Esophagus mucosa (tissue), 1 donor: ENCODE measurements at regions not wholly inside any gene's neighbourhood (a gene's known extent, or its start where the extent isn't known, plus 50 kb on each side); places are given as distances from the start of the nearest gene placed in this dataset.
A peak's percentile ranks its signal among the peaks of the same experiment; 100 is the strongest.

ENCODE experiments used
- ATAC-seq: fragments of 200-7000 bp; cut with Tn5 transposase; one replicate; pipeline ENCODE4 v1.9.1; 2020
- donor health status: DM: yes; HTN: yes; CAD: no.

DNA sequence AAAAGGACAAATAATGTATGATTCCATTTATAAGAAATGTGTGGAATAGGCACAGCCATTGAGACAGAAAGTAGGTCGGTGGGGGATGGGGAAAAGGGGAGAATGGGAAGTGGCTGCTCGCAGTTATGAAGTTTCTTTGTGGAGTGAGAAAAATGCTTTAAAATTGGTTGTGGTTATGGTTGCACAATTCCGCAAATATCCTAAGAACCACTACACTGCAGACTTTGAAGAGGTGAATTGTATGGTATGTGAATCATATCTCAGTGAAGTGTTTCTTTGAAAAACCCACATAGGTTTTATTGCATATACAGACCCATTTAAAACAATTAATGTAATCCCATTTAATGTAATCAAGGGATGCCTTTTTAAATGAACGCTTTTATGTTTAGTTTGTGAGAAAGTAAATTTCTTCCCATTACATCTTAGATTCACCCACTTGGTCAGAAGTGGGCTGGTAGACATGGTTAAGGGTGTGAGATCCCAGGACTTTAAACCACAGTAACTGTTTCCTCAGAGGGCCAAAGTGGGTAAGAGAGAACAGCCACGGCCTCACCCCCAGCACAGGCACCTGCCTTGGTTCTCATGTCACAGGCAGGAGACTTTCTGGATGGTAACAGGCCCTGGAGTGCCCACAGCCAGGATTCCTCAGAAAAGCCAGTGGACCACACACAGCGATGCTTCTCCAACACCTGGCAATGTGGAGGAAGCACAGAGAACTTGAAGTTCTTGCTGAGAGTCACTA, 119.3 kb upstream of the GJB6 start:
- peak; percentile 34 for ATAC-seq

- ATAC-seq, result peak; percentile 95
These were observed 118.7 kb upstream of the GJB6 start for GRCh38 chr13:20350819-20351218.

DNA sequence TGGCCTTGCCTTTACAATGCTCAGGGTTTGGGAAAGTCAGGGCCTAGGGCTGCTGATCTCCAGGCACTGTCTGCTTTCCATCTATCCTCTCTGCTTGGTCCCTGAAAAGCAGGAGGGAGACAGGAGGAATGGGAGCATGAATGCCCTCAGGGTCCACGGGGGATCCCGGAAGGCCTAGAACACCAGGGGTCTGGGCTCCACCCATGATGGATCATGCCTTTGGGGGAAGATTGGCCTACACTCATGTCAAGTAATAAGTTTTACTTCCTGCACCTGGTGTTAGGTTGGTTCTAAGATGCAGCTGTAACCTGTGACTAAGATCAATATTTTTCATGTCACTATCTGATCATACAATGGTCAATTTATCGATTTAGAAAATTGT, 118.3 kb upstream of the GJB6 start:
- no peak for ATAC-seq

DNA sequence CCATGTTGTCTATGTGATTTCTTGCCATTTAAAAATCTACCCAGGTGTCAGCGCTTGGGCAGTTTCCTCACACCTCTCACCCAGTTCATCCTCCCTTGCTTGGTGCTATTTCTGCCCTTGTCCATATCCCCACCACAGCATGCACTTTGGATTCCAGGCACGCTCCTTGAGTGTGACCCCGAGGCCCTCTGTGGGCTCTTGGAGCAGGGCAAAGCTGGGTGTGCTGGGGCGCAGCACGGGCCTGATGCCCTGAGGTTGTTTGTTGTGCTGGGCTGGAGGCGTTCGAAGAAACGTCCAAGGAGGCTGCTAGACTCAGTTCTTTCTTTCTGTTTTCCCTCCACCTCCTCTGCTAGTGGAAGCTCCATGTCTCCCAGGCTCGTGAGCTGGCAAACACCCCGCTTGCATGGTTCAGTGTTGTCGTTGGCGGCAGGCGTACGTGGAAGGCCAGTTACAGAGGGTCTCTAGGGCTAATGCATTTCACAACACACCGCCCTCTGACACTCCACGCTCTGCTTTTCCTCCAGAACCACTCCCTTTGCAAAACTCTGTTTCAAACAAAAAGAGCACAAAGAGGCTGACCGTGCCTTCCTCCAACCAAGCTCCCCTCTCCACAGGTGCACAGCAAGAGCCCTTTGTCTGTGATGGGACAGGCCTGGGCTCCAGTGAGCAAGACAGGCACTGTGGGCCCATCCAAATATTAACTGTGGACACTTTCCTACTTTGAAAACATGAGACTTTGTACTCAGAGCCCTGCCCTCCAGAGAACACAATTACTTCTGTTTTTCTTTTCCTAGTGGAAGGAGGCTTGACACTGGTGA, 117.7 kb upstream of the GJB6 start:
- ATAC-seq, result no peak

GRCh38 chr13:20348645-20349408, 116.7 kb upstream of the GJB6 start:
- no peak for ATAC-seq

DNA sequence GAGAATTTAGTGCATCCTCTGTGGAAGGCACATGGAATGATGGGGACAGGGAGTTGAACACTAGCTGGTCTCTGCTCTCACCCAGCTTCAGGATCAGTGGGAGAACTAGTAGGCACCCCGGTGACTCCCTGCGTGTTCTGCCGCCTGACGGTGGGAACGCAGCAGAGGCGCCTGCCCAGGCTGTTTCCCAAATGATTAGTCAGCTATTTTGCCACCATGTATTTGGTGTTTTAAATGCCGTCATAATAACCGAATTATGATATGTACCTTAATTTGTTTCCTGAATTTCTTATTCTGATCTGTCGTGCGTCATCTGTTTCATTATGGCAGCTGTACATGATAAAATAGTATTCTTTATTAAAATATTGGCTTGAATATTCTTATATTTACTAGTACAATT, 115.9 kb upstream of the GJB6 start:
- no peak for ATAC-seq

DNA sequence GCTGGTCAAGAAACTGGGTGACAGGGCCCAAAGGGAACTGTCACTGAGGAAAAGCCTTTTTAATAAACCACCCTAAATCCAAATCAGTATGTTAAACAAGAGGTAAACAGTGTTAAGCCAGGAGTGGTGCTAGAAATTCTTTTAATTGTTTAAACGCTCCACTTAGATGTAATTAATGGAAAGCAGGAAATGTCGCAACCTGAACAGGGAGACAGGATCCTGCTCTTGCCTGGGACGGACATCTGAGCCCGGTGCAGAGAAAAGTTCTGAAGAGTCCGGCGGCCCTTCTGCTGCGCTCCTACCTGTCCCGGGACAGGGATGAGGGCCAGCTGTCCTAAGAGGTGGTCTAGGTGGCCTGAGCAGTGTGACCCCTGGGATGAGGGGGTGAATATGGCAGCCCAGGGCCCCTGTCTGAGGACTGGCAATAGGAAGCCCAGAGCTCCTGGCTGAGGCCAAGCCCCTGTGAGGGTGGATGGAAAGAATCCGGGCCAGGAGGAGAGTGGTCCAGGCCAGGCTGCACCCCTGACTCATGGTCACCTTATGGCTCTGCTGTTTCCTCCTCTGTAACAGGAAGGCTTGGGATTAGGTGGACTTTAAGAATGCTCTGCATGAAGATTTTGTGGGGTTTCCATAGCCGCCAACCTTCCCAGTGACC, 112.8 kb upstream of the GJB6 start:
- ATAC-seq, result no peak

GRCh38 chr13:20342311-20342710, 110.2 kb upstream of the GJB6 start:
- no peak for ATAC-seq

DNA sequence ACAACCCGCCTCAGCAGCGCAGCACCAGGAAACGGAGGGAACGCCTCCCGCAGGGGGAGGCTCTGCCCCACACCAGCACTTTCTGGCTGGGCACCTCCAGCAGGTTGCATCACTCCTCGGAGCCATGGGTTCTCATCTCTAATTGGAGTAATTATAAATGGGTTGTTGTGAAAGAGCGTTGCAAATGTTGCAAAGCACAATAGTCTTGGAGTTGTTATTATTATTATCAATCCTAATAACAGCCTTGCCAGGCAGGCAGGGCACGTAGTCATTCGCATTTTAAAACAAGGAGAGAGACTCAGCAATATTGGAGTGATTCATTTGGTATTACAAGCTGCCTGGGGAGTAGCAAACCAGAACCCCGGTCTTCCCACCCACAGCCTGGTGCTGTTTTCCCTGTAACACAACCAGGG, 108.6 kb upstream of the GJB6 start:
- ATAC-seq, result peak; percentile 91

DNA sequence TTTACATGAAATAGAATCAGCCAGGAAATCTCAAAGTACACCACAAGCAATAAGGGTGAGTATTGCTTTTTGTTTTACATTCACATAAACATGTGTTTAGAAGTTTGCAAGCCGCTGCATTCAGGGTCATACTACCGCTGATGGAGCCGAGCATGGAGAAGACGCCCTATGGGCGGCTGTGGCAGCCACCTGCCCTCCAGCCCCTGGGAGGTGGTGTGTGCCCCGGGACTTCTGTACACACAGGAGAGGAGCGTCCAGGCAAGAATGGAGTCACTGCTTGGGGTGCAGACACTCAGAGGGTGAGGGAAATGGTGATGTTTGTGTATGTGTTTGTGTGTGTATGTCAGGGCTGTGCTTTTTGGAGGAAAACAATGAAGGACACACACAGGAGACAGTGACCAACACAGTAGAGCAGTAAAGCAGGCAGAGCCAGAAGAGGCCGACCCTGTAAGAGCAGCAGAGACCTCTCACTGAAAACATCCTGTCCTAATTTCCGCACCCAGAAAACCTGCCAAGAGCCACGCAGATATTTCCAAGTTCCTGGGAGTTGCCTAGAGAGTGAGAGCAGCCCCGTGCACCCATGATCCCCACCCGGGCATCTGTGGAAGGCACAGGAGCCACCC, 108.1 kb upstream of the GJB6 start:
- no peak for ATAC-seq

GRCh38 chr13:20337884-20338551, 105.9 kb upstream of the GJB6 start:
- ATAC-seq, result no peak

DNA sequence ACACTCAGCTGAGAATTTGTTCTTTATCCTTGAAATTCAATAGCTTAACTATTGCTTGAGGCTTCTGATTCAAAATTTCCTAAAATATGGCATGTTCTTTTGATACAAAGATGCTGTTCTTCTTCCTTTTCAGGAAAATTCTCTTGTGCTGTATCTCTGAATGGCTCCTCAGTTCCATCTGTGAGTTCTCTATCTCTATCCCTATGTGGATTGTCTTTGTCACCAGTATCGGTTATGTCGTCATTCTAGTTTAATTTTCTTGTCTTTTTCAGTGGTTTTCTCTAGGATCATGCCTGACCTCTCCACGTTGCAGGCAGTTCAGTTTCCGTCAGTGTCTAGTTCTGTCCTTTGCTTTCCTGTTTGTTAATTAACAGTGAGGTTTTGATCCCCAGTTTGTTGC, 104.6 kb upstream of the GJB6 start:
- no peak for ATAC-seq

- ATAC-seq, result no peak
These were observed 102.2 kb upstream of the GJB6 start for GRCh38 chr13:20334309-20334708.

- peak; percentile 58 for ATAC-seq
These were observed 100.4 kb upstream of the GJB6 start for GRCh38 chr13:20332361-20333096.

- no peak for ATAC-seq
These were observed 99.8 kb upstream of the GJB6 start for GRCh38 chr13:20331949-20332348.

GRCh38 chr13:20331419-20331818, 99.3 kb upstream of the GJB6 start:
- no peak for ATAC-seq

DNA sequence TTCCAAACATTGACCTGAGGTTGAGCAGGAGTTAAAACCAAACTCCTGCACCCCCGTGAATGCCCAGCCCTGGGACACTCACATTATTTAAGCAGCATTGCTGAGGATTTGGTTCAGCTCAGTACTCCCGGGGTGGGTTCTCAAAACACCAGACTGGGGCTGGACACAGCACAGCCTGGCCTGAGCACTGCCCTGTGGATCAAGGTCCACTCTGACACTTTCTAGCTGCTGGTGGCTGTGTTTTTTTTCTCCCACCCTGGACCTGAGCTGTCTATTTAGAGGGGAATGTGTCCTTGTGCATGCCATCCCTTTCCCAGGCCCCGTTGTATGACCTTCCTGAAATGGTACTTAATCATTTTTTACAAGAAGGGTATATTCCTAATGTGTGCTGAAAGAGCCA, 94.7 kb upstream of the GJB6 start:
- no peak for ATAC-seq

DNA sequence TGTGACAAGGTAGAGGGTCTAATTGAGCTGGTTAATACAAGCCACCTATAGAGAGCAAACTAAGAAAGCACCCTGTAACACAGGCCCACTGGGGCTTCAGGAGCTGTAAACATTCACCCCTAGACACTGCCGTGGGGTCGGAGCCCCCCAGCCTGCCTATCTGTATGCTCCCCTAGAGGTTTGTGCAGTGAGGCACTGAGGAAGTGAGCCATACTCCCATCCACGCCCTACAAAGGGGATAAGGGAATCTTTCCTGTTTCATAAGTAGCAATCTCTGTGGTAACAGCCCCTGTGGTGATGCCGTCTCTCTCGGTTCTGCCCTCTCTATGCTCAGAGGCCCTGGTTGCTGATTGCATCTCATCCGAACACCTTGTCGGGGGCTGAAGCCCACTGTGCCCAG, 94.2 kb upstream of the GJB6 start:
- ATAC-seq, result no peak

- ATAC-seq, result peak; percentile 88
These were observed 88.8 kb upstream of the GJB6 start for GRCh38 chr13:20320885-20321284.

DNA sequence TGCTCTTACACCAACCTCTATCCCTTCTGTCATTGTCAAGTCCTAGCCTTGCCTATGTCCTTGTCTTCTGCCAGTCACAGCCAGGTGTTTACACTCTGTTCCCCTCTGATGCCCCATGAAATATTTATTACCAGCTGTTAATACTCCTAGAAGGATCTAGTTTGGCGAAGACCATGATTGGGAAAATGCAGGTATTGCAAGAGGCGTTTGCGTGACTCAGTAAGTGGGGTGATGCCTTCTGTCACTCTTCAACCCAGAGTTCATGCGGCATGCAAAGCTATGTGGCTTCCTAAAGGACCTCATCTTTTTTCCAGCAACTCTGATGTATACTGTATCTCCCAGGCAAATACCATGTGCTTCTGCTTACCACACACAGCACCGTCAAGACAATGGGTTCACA, 81.8 kb upstream of the GJB6 start:
- ATAC-seq, result no peak

DNA sequence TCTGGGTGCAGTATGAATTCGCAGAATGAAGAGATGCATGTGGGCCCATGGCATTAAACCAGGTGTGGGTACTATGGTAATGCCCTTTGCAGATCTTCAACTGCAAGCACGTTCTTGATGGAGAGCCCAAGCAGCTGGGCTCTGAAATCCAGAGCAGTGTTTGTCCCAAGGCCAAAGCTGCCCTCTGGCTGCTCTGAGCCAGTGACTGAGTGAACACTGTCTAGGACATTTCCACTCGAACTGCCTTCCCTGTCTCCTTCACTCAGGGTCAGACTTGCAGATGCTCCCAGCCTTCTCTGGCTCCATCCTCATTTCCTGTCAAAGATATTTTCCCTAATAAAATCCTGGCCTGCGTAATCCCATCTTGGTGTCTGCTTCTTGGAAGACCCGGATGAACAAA, 80.2 kb upstream of the GJB6 start:
- ATAC-seq, result no peak
